SK-N-SH (cell line): ENCODE measurements at regions not wholly inside any gene's neighbourhood (a gene's known extent, or its start where the extent isn't known, plus 50 kb on each side); places are given as distances from the start of the nearest gene placed in this dataset.

ENCODE experiments used
- ELF1 ChIP-seq: IDR thresholded peaks from 2 replicates; pipeline ENCODE4 v1.4.0; 2012
- GABPA ChIP-seq: IDR thresholded peaks from 2 replicates; pipeline ENCODE4 v1.4.0; 2012; ENCODE audit warnings: low read depth, mild to moderate bottlenecking
- POLR2AphosphoS5 ChIP-seq: IDR thresholded peaks from 2 replicates; pipeline ENCODE4 v1.6.1; 2012; ENCODE audit warnings: low read depth, low read length
- TAF1 ChIP-seq: IDR thresholded peaks from 2 replicates; pipeline ENCODE4 v1.6.1; 2012; ENCODE audit warnings: low read depth, mild to moderate bottlenecking, low read length, moderate library complexity, borderline replicate concordance
- TF ChIP-seq, protein P1 (sequence below): fragments of 150-350 bp; IDR thresholded peaks from 2 replicates; pipeline ENCODE4 v1.6.1; 2016; ENCODE audit warnings: mild to moderate bottlenecking, low read depth, low read length
- TF ChIP-seq, protein P2 (sequence below): fragments of 200-600 bp; sonication (generic); IDR thresholded peaks from 2 replicates; pipeline ENCODE4 v1.6.1; 2017; ENCODE audit warnings: antibody characterized with exemption, mild to moderate bottlenecking, moderate library complexity
- TF ChIP-seq, protein P3 (sequence below): fragments of 150-350 bp; IDR thresholded peaks from 2 replicates; pipeline ENCODE4 v1.6.1; 2017; ENCODE audit warnings: antibody characterized with exemption, low read length, low read depth, borderline replicate concordance

DNA sequence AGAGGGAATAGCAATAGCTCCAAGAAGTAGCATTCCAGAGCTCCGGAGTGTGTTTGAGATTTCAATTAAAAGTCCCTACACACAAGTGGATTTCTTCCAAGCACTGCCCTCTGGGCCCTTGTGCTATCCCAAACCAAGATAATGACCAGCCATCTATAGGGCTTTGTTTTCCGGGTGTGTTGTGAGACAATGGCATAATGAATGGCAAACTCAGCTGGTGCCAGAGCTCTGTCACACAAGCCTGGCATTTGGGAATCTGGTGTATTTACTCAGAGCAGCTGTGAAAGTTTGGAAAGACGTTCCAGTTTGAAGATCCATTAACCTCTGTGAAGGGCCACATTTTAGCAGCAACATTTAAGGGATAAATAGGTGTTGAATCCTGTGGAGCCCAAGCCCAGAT is 61.2 kb upstream of the TMTC2 start:
- TF ChIP-seq, protein P1, sequence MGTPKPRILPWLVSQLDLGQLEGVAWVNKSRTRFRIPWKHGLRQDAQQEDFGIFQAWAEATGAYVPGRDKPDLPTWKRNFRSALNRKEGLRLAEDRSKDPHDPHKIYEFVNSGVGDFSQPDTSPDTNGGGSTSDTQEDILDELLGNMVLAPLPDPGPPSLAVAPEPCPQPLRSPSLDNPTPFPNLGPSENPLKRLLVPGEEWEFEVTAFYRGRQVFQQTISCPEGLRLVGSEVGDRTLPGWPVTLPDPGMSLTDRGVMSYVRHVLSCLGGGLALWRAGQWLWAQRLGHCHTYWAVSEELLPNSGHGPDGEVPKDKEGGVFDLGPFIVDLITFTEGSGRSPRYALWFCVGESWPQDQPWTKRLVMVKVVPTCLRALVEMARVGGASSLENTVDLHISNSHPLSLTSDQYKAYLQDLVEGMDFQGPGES = no peak
- TF ChIP-seq POLR2AphosphoS5 (no peak), ELF1 (no peak), TAF1 (no peak), GABPA (no peak)
- TF ChIP-seq, protein P2, sequence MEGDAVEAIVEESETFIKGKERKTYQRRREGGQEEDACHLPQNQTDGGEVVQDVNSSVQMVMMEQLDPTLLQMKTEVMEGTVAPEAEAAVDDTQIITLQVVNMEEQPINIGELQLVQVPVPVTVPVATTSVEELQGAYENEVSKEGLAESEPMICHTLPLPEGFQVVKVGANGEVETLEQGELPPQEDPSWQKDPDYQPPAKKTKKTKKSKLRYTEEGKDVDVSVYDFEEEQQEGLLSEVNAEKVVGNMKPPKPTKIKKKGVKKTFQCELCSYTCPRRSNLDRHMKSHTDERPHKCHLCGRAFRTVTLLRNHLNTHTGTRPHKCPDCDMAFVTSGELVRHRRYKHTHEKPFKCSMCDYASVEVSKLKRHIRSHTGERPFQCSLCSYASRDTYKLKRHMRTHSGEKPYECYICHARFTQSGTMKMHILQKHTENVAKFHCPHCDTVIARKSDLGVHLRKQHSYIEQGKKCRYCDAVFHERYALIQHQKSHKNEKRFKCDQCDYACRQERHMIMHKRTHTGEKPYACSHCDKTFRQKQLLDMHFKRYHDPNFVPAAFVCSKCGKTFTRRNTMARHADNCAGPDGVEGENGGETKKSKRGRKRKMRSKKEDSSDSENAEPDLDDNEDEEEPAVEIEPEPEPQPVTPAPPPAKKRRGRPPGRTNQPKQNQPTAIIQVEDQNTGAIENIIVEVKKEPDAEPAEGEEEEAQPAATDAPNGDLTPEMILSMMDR = no peak
- TF ChIP-seq, protein P3, sequence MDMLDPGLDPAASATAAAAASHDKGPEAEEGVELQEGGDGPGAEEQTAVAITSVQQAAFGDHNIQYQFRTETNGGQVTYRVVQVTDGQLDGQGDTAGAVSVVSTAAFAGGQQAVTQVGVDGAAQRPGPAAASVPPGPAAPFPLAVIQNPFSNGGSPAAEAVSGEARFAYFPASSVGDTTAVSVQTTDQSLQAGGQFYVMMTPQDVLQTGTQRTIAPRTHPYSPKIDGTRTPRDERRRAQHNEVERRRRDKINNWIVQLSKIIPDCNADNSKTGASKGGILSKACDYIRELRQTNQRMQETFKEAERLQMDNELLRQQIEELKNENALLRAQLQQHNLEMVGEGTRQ = no peak
